Fibroblast of villous mesenchyme (primary cell): ENCODE measurements at regions not wholly inside any gene's neighbourhood (a gene's known extent, or its start where the extent isn't known, plus 50 kb on each side); places are given as distances from the start of the nearest gene placed in this dataset.
"Not testable (repeated sequence)": the region's sequence is repeated elsewhere in the genome, so short reads cannot be mapped to it uniquely, and the experiment has no call there.

Experiments used
- DNase-seq: peaks from one replicate; pipeline ENCODE4 v3.0.0-alpha.2; 2010; ENCODE audit warnings: low read depth
- H3K4me3 ChIP-seq: 2 replicates; pipeline ENCODE4 v1.5.1; 2011; ENCODE audit warnings: low read depth, mild to moderate bottlenecking, low read length
- TF ChIP-seq, protein P1 (sequence below): IDR thresholded peaks from 2 replicates; pipeline ENCODE4 v1.5.1; 2012; ENCODE audit warnings: low read depth, mild to moderate bottlenecking, low read length; ENCODE audit not compliant: insufficient read depth

DNA sequence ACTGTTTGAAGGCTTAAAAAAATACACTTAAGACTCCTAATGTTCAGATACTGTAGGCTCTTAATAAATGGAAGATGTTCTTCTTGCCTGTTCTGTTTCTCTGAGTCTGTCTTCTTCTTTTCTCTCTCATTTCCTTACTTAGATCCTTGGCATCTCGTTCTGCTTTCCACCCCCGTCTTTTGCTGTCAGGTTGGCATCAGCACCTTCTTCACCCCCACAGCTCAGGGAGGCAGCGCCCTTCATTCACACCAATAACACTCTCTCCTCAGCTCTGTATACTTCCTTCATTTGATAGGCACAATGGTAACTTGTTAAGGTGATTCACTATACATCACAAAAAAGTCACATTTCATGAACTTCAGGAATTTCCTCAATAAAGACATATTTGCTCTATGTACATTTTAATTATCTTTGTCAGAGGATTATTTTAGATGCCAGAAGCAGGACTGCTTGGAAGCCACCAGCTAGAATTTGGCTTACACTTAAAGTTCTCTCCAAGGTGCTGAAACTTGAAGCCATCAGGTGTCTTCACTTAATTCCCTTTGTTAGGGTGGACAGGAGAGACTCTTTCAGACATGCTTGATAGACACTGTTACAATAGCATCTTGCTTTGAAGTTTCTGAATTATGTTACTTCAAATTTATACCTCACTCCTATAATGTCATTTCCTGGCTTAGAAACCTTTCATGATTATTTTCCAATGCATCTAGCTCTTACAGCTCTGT lies 670.1 kb upstream of the C16orf82 start:
- no peak for DNase-seq
- TF ChIP-seq, protein P1, sequence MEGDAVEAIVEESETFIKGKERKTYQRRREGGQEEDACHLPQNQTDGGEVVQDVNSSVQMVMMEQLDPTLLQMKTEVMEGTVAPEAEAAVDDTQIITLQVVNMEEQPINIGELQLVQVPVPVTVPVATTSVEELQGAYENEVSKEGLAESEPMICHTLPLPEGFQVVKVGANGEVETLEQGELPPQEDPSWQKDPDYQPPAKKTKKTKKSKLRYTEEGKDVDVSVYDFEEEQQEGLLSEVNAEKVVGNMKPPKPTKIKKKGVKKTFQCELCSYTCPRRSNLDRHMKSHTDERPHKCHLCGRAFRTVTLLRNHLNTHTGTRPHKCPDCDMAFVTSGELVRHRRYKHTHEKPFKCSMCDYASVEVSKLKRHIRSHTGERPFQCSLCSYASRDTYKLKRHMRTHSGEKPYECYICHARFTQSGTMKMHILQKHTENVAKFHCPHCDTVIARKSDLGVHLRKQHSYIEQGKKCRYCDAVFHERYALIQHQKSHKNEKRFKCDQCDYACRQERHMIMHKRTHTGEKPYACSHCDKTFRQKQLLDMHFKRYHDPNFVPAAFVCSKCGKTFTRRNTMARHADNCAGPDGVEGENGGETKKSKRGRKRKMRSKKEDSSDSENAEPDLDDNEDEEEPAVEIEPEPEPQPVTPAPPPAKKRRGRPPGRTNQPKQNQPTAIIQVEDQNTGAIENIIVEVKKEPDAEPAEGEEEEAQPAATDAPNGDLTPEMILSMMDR = no peak
- H3K4me3 ChIP-seq = no peak overlapping the region

DNA sequence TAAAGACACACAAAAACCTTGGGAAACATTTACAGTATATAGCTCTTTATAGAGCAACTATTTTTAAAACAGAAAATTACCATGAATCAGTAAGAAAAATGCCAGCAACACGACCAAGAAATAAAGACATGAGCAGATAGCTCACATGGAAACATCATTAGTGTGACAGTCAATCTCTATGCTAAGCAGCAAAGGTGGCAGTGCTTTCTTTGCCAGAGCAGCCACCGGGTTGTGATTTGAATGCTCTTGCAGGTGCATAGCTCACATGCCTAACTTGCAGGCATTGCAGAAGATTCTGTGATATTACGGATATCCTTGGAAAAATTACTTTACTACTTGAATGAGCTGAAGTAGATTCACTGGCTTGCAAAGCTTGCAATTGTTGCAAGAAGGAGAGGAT lies 652.9 kb upstream of the C16orf82 start:
- no peak overlapping the region for H3K4me3 ChIP-seq
- TF ChIP-seq, protein P1 = no peak
- no peak for DNase-seq

DNA sequence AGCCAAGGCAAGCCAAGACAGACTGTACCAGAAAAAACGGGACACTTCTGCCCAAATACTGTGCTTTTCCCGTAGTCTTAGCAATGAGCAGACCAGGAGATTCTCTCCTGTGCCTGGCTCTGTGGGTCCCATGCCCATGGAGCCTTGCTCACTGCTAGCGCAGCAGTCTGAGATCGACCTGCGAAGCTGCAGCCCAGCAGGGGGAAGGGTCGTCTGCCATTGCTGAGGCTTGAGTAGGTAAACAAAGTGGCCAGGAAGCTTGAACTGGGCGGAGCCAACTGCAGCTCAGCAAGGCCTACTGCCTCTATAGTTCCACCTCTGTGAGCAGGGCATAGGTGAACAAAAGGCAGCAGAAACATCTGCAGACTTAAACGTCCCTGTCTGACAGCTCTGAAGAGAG lies 647.3 kb upstream of the C16orf82 start:
- not testable (repeated sequence) for H3K4me3 ChIP-seq

DNA sequence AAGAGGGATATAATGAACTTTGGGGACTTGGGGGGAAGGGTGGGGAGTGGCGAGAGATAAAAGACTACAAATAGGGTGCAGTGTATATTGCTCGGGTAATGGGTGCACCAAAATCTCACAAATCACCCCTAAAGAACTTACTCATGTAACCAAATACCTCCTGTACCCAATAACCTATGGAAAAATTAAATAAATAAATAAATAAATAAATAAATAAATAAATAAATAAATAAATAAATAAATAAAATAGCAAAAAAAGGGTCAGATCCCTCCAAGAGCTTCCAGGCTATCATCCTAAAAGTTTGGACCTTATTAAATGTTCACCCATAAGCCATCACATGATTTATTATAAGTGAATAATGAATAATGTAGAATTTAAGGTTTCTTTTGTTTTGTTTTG lies 636.1 kb upstream of the C16orf82 start:
- TF ChIP-seq, protein P1 = no peak
- DNase-seq = no peak
- no peak overlapping the region for H3K4me3 ChIP-seq

More for the DNA sequence above, 647.3 kb upstream of the C16orf82 start:
- not testable (repeated sequence) for DNase-seq

DNA sequence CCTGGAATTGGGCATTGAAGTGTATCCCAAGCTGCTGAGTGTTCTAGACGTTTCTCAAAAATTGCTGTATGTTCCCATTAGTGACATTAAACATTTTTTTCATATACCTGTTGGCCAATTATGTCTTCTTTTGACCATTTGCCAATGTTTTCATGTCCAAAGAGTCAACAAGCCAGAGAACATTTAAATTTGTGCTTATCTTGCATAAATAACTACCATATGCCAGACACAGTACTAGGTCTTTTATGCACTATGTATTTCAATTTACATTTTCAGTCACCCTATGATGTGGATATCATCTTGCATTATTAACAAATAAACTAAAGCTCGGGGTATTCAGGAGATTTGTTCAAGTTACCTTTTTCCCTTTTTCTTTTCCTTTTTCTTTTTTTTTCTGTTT lies 632.9 kb upstream of the C16orf82 start:
- DNase-seq = no peak
- H3K4me3 ChIP-seq = no peak overlapping the region
- TF ChIP-seq, protein P1 = no peak

DNA sequence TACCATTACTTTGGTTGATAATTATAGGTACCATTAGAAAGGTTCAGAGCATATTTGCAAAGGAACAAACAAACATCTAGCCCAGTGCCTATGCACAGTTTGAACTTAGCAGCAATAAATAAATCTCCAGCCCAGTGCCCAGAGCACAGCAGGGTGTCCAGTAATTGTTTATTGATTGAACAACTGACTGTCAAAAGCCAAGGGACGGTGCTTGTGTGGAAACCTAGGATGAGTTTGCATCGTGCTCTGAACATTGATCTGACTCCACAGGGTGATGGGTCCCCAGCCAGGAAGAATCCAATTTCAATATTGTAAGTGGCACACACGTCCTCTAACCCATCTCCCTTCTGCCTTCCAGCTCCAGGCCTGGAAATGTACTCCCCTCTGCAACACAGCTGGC lies 625.5 kb upstream of the C16orf82 start:
- no peak for DNase-seq
- TF ChIP-seq, protein P1 = no peak
- H3K4me3 ChIP-seq = no peak overlapping the region

DNA sequence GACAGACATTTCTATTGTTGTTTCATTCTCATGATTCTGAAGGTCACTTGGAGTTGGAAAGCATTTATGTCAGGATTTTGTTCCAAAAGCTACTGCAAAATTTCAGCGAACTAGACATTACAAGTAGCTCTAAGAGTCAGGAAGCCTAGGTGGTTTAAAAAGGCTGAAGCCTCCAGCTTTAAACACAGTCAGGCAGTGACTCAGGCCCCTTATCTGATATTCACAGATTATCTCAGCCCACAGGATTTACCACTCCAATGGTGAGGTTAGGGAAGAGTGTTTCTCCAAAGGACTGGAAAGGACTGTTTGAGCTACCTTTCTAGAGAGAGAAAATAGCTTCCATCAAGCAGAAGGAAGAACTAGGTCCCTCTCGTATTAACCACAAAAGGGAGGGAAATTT lies 624.4 kb upstream of the C16orf82 start:
- TF ChIP-seq, protein P1 = no peak
- H3K4me3 ChIP-seq = no peak overlapping the region
- DNase-seq = no peak
